Cardiac fibroblast (primary cell): ENCODE measurements at regions not wholly inside any gene's neighbourhood (a gene's known extent, or its start where the extent isn't known, plus 50 kb on each side); places are given as distances from the start of the nearest gene placed in this dataset.
A peak's percentile ranks its signal among the peaks of the same experiment; 100 is the strongest.

Experiments
- DNase-seq, 2 donors: peaks; one replicate each; pipeline versions ENCODE4 v3.0.0 to v3.0.0-alpha.2; 2010; ENCODE audit warnings: low read depth in 2 of 2
- H3K4me3 ChIP-seq, 2 donors: replicated peaks in 1 of 2; 1 replicate in 1 of 2; 2 replicates in 1 of 2; pipeline ENCODE4 v1.5.1; 2011; ENCODE audit warnings: low read depth in 2 of 2, low read length in 2 of 2, mild to moderate bottlenecking in 2 of 2, moderate library complexity in 1 of 2
- CTCF ChIP-seq: IDR thresholded peaks from one replicate; pipeline ENCODE4 v1.5.1; 2011; ENCODE audit warnings: low read depth, mild to moderate bottlenecking, low read length, inconsistent platforms

GRCh38 chr1:95582746-95583145 is 348.7 kb downstream of the RWDD3 start:
- H3K4me3 ChIP-seq, result no peak overlapping the region

DNA sequence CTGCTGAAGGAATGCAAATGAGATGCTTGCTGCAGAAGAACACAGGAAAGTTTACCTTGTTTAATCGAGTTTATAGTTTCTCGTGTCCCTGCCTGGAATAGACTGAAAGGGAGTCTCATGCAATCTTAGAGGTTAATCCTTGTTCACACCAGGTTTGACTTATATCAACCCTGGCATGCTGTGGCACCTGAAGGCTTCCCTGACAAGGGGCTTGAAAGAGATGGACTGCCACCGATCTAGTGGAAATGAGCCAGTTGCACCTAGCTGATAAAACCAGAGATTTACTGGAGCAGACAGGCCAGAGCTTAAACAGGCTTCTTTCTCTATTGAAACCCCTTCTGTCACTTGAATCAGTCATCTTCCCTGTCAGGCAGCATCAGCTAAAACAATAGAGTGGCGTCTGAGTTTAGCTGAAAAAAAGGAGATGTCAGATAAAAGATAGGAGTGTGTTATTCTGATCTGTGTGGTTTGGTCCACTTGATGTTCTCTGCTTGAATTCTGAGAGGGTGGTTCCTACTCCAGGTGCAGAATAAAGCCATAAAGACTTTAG is 349.7 kb downstream of the RWDD3 start:
- H3K4me3 ChIP-seq, result no peak overlapping the region
- no peak for TF ChIP-seq CTCF
- no peak for DNase-seq

More at GRCh38 chr1:95582746-95583145, 348.7 kb downstream of the RWDD3 start:
- TF ChIP-seq CTCF, result no peak
- DNase-seq, result no peak

- no peak for TF ChIP-seq CTCF
- DNase-seq, result peak in 1 of 2 donors; percentile 2
Observed at GRCh38 chr1:95584315-95584714, 350.3 kb downstream of the RWDD3 start.

GRCh38 chr1:95604771-95605170 is 370.8 kb downstream of the RWDD3 start:
- TF ChIP-seq CTCF, result no peak
- no peak for DNase-seq
- no peak overlapping the region for H3K4me3 ChIP-seq

More at GRCh38 chr1:95584315-95584714, 350.3 kb downstream of the RWDD3 start:
- no peak overlapping the region for H3K4me3 ChIP-seq

GRCh38 chr1:95614197-95614596 is 380.2 kb downstream of the RWDD3 start:
- TF ChIP-seq CTCF, result no peak
- DNase-seq, result no peak
- H3K4me3 ChIP-seq, result no peak overlapping the region

GRCh38 chr1:95615421-95615820 is 381.4 kb downstream of the RWDD3 start:
- H3K4me3 ChIP-seq, result no peak overlapping the region
- DNase-seq, result no peak

More at GRCh38 chr1:95615421-95615820, 381.4 kb downstream of the RWDD3 start:
- TF ChIP-seq CTCF, result no peak
